G401 (cell line): ENCODE measurements at regions not wholly inside any gene's neighbourhood (a gene's known extent, or its start where the extent isn't known, plus 50 kb on each side); places are given as distances from the start of the nearest gene placed in this dataset.

Source experiments
- DNase-seq: peaks from one replicate; pipeline ENCODE4 v3.0.0-alpha.2; 2015; ENCODE audit warnings: low spot score
- in situ Hi-C: cut with HindIII; loops from 2 replicates; pipeline ENCODE4 v1.10.0; 2016; ENCODE audit warnings: low sequenced_read_pairs, mixed read lengths

DNA sequence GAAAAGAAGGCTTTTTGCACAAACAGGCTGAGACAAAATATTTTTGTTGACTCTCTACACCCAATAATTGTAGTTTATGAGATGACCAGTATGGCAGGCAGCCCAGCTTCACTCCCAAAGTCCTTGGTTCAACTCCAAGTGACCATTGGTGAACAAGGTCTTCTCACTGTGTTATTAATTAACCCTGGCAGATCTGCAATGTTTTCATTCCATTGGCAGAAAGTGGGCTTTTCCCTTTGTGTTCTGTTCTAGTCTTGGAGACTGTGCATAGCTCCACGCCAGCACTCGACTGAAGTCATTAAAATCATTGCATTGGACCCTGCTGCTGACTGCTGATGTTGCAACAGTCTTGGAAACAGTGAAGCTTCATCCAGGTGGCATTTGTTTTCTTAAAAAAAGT, 277.3 kb upstream of the HAND2 start:
- peak; percentile 8 for DNase-seq
- in situ Hi-C loops, result no loop called here

DNA sequence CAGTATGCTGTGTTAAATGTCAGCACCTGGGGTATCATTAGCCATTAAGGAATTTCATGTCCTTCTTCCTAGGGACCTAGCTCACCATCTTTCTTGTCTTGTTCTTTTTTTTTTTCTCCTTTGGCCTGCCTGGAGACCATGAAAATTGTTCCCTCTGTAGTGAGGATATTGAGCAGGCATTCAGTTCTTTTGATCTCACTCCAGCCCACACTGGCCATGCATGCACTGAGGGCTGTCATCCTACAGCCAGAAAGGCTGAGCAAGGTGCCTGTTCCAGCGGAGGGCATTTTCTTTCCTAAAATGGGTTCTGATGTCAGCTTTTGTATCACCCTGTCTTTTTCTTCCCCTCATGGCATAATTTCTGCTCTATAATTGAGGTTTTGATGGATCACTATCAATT, 275.9 kb upstream of the HAND2 start:
- no peak for DNase-seq
- in situ Hi-C loops, result no loop called here

DNA sequence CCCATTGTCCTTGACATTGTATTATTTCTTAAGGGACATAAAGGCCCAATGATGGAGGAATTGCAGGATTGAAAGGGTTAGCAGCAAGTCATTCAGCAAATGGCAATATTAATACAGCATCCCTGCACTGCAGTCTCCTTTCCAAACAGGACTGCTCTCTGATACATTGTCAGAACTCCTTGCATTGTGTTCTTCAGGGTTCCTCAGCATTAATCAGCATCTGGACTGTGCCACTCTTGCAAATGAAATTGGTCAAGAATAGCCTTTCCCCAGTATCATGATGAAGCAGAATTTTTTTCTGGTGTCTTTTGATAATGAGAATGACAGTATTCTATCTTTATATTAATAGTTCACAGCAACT, 272.6 kb upstream of the HAND2 start:
- in situ Hi-C loops, result no loop called here
- DNase-seq, result no peak

- DNase-seq, result no peak
- in situ Hi-C loops, result no loop called here
Measured at GRCh38 chr4:173801876-173802661, 272.0 kb upstream of the HAND2 start.

- no peak for DNase-seq
Measured at GRCh38 chr4:173801361-173801760, 271.3 kb upstream of the HAND2 start.

DNA sequence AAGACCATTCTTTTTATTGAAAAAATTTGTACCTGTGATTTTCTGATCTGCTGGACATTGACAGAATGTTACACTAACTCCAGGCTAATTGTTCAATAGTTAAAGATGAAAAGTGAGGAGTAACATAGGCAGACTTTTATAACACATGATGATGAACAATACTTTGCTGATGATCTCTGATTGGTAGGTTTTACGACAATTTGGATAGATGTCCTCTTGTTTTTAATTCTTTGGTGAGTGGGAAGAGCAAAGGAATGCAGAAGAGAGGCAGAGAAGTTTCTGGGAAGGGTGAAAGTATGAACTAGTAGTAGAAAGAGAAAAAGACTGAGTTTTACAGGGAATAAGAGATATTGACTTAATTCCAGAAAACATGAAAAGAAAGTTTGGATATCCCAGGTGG, 267.3 kb upstream of the HAND2 start:
- in situ Hi-C loops, result no loop called here
- no peak for DNase-seq

More at GRCh38 chr4:173801361-173801760, 271.3 kb upstream of the HAND2 start:
- in situ Hi-C loops, result no loop called here

DNA sequence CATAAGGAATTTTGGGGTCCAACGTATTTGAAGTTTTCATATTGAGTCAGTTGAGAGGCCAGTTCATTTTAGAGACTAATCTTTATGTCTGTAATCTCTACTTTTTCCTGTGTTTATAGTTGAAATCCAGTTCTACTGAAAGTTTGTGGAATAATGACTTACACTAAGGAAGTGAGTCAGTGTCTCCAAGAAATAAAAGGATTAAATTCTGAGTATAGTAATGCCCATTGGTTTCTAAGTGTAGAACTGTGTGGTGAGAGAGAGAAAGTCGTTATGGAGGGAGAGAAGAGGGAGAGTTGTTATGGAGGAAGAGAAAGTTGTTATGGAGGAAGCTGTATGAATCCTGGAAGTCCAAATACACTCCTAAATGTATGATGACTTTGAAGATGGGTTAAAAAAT, 264.6 kb upstream of the HAND2 start:
- in situ Hi-C loops, result no loop called here
- DNase-seq, result no peak

DNA sequence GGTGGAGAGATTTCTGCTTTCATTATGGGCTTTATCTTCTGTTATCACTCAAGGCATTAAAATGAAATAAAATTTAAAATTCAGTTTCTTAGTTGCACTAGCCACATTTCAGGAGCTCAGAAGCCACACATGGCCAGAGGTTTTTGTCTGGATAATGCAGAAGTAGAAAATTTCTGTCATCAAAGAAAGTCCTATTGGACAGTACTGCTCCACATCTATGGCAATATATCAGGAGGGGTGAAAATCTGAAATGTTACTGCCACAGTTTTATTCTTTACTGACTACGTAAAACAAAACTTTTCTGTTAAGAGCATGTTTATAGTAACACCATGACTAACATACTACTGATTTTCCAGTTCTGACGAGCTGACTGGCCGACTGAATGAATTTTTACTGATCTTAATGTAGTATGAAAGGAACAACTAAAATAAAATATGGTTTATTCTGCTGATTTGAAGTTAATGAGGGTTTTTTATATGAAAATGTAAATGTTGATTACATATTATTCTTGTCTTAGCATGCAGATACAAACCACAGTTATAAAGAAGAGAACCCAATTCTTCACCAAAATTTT, 264.0 kb upstream of the HAND2 start:
- in situ Hi-C loops, result no loop called here
- no peak for DNase-seq

DNA sequence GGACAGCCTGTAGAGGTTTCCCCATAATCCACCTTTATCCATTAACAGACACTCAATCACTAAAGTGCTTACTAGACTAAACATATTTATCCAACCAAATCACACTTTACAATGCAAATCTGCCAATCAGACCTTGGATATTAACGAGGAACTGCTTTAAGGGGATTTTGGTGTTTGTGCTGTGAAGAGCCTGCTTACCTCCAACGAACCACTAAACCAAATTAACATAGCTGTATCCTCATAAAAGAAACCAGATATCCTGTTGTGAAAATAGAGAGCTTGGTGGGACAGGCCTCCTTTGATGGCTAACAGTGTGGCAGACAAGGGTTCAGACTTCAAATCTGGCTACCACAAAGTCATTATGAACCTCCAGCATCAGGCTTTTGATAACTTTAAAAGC, 252.6 kb upstream of the HAND2 start:
- in situ Hi-C loops, result no loop called here

GRCh38 chr4:173777921-173778320, 247.9 kb upstream of the HAND2 start:
- DNase-seq, result no peak
- in situ Hi-C loops, result no loop called here

More for the DNA sequence above, 252.6 kb upstream of the HAND2 start:
- no peak for DNase-seq

DNA sequence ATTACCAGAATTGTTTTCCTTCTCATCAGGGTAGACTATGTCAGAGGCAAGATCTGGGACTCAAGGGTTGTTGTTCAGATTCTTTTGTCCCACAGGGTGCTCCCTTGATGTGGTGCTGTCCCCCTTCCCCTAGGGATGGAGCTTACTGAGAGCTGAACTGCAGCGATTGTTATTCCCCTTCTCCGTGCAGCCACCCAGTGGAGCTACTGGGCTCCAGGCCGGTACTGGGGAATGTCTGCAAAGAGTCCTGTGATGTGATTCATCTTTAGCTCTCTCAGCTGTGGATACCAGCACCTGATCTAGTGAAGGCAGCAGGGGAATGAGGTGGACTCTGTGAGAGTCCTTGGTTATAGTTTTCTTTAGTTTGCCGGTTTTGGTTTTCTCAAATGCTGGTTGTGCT, 247.4 kb upstream of the HAND2 start:
- no peak for DNase-seq
- in situ Hi-C loops, result no loop called here

GRCh38 chr4:173769568-173769967, 239.5 kb upstream of the HAND2 start:
- no peak for DNase-seq
- in situ Hi-C loops, result no loop called here

DNA sequence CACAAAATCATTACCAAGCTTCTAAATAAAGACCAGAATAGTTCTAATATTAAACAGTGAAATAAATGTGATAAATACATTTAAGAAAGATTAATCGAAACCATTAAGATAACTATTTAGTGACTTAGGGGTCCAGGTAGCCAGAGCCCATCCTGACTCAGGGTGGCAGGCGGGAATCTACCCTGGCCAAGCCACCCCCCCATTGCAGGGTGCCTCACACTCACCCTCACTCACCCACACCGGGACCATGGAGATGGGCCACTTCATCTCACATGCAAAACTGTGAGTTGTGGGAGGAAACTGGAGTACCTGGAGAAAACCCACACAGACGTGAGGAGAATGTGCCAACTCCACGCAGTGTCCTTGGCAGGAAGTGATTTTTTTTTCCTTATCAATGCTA, 237.6 kb upstream of the HAND2 start:
- no peak for DNase-seq

DNA sequence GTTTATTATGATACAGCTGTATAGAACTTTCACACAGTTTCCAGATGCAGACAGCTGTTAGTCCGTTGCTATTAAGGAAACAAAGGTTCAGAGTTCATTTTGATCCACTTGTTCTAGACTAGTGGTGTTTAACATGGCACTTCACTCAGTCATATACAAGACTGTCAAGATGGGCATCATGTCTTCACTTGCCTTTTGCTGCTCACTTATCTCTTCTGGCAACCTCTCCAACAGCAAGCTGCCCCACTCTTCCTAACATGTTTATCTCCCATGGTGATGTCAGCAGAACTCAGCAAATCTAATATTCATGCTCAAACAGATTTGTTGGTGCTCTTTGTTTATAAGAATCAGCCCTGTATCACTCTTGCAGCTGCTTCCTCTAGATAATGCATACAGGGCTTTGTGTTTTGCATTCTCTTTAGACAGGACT, 236.2 kb upstream of the HAND2 start:
- DNase-seq, result no peak
- in situ Hi-C loops, result no loop called here

More for the DNA sequence above, 237.6 kb upstream of the HAND2 start:
- in situ Hi-C loops, result no loop called here

GRCh38 chr4:173765751-173766150, 235.7 kb upstream of the HAND2 start:
- in situ Hi-C loops, result no loop called here
- DNase-seq, result no peak

- in situ Hi-C loops, result no loop called here
- no peak for DNase-seq
Measured at GRCh38 chr4:173763389-173763788, 233.4 kb upstream of the HAND2 start.

GRCh38 chr4:173761938-173762337, 231.9 kb upstream of the HAND2 start:
- in situ Hi-C loops, result no loop called here
- DNase-seq, result no peak

DNA sequence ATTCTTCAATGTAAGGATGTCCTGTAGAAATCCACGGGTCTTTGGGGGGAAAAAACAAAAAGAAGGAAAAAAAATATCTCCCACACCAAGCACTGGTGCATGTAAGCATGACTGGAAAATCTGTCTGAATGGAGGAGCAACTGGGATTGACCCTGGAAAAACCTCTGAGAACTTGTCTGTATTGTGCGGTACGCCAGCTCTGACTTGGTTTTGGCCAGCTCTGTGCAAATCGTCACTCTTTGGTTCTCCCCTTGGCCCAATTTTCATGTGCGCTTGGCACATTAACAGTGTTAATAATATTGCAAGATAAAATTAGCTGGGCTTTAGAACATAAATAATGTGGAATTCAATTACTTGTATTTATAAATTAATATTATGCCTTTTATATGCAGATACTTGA, 231.2 kb upstream of the HAND2 start:
- no peak for DNase-seq
- in situ Hi-C loops, result no loop called here

DNA sequence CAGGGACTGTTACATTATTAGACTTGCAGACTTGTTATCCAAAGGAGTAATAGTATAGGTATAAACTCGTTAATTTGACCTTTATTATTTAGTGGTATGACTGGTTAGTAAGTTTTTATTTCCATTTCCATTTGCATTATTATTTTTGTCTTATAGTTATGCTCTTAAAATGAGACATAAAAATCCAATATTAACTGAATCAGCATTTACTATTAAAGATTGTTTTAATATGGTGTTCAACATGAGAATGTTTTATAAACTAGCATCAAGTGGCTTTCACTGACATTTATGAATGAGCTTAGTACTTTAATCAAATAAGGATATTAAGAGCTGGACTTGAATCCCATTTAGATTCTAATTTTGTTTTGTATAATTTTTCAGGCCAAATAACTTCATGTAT, 228.1 kb upstream of the HAND2 start:
- in situ Hi-C loops, result no loop called here
- no peak for DNase-seq

- in situ Hi-C loops, result no loop called here
- DNase-seq, result no peak
Measured at GRCh38 chr4:173753408-173753807, 223.4 kb upstream of the HAND2 start.

DNA sequence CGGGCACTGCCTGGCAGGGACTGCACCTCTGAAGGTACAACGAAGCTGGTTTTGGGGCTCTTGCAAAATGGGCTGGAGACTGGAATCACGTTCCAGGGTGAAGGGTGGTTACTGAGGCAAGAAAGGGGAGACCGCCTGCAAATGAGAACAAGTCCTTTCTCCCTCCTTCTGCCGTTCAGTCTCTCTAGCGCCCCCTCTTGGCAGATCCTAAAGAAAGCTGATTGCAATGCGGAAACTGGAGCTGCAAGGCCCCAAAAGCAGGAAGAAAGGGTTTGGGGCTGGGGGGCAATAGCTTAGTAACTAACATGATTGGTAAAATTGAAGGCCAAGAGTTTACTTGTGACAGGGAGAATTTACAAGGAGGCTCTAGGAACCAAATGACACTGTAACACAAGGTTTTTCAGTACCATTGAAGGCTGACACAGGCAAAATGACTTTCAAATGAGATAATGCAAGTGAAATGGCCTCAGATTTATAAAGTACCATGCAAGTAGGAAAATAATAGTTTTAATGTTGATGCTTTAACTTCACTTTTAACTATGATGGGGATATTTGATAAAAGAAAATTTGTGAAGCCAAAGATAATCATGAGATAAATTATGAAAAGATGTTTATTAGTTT, 222.7 kb upstream of the HAND2 start:
- peak; percentile 8 for DNase-seq
- in situ Hi-C loops, result no loop called here
